DMS79 treated with DMSO at 0.1 percent for 48 hours (cell line): ENCODE measurements at regions not wholly inside any gene's neighbourhood (a gene's known extent, or its start where the extent isn't known, plus 50 kb on each side); places are given as distances from the start of the nearest gene placed in this dataset.
A peak's percentile ranks its signal among the peaks of the same experiment; 100 is the strongest.

Source experiments
- DNase-seq: peaks from one replicate; lab custom pipeline; 2025; lab: John Stamatoyannopoulos, UW

GRCh38 chr2:164090533-164090932 is 354.7 kb upstream of the FIGN start:
- DNase-seq: no peak

DNA sequence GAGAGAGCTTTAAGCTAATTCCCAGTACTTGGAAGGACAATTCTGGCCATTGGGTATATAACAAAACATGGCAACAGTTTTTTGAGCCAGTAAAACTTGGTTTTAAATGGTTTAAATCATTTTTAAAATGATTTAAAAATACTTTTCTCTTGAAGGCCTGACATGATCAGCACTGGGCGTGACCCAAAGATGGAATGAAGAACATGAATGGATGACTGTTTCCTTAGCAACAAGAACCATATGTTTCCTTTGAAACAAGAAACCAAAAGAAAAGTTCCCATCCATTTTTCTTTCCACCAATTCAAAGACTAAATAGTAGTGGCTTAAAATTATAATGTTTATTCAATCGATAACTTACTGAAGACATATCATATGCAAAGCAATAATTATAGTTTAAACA is 348.3 kb upstream of the FIGN start:
- DNase-seq: no peak

DNA sequence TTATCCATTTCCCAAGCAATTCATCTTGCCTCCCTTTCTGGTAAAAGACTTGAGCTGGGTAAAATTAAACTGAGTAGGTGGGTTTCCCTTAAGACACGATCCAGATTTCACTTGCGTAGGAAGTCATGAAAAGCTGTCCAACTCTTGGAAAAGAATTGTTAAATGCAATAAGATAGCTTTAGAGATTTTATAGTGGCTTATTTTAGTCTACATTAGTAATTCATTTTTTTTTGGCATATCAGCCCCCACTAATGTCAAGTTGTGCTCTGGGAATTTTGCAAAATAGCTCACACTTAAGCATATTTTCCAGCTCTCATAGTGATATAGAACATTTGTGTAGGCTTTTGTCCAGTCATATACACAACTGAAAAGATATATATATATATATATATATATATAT is 344.7 kb upstream of the FIGN start:
- DNase-seq: no peak

GRCh38 chr2:164079258-164079657 is 343.4 kb upstream of the FIGN start:
- no peak for DNase-seq

DNA sequence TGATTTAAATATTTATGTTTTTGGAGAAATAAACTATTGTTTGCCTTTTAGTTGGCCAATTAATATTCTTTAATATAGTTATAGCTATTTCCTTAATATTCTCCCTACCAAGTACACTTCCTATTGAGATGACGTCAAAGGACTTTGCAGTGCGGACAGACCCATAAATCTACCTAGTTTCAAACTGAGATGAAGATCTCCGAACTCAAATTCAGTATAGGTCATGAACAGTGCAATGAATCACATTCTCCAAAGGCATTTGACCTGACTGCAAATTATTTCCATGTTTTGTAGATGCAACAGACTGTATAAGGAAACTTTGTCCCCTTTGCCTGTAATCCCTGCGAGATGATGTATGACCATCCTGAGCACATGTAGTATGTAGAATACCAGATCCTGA is 342.6 kb upstream of the FIGN start:
- no peak for DNase-seq

DNA sequence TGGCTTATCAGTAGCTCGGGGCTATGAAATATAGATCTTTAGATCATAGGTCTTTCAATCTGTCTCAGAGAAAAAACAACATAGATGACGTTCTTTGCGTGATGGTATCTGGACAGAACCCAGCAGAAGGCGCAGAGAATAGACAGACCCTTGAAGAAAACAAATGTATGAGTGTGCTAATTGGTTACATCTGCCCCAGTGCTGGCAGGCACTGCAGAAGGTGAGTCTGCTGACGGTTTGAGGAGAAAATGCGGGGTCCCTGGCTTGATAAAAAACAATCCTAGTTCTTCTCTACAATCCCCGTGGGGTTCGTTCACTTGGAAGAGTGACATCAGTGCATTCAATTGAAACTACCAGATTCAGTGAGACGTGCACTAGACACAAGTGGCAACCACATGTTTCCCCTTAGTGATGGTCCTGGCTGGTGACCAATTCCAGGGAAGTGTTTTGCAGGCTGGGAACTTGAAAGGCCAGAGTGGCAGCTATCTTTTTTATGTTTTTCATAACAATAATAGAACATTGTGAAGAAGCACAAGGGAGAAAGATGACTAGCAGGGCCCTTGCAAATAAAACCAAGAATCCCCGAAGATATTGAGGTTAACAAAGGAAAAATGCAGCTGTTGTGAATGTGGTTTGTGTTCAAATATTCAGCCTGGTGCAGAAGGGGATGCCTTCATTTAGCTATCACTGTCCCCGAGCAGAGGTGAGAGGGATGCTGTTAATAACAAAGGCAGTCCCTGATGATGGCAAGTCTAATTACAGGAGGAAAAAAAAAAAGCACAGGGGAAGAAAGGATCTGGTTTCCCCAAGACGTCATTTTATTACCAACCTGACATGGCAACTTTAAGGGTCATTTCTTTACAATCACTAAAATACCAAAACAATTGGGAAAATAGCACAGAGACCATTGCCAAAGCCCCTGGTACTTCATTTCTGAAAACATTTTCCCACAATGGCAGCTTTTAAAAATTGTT is 337.6 kb upstream of the FIGN start:
- DNase-seq: no peak

GRCh38 chr2:164069540-164069939 is 333.7 kb upstream of the FIGN start:
- peak; percentile 3 for DNase-seq

DNA sequence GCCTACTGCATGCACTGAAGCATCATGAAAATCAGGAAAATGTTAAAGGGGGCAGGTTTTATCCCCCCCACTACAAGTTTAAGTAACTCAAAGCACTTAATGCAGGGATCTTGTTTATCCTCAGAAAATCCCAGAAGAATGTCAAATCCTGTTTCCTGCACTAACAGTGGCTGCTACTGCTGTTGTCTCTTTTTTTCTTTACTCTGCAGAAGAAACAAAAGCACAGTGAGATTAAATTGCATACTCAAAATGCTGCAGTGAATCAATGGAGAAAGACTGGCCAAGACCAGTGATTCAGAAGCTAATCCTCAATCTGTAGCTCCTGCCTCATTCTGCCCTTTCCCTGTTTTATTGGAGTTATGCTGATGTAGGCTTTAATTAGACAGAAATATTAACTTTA is 332.3 kb upstream of the FIGN start:
- no peak for DNase-seq

GRCh38 chr2:164066095-164066494 is 330.3 kb upstream of the FIGN start:
- peak; percentile 39 for DNase-seq

- DNase-seq: no peak
Measured at GRCh38 chr2:164065038-164065437, 329.2 kb upstream of the FIGN start.

- DNase-seq: no peak
Measured at GRCh38 chr2:164061129-164061746, 325.4 kb upstream of the FIGN start.

GRCh38 chr2:164060031-164060430 is 324.2 kb upstream of the FIGN start:
- no peak for DNase-seq

- no peak for DNase-seq
Measured at GRCh38 chr2:164055623-164056022, 319.8 kb upstream of the FIGN start.

- no peak for DNase-seq
Measured at GRCh38 chr2:164054651-164055050, 318.8 kb upstream of the FIGN start.

- DNase-seq: no peak
Measured at GRCh38 chr2:164053021-164053420, 317.2 kb upstream of the FIGN start.

DNA sequence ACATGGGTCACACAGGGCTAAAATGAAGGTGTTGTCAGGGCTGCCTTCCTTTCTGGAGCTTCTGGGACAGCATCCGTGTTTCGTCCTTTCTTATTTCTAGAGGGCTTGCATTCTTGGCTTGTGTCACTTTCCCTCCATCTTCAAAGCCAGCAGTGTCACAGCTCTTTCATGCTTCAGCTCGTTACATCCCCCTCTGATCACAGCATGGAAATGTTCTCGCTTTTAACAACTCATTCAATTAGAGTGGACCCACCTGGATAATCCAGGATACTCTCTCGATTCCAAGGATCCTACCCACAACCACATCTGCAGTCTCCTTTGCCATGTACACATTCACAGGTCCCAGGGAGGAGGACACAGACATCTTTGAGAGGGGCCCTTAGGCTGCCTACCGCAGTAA is 316.2 kb upstream of the FIGN start:
- DNase-seq: no peak

DNA sequence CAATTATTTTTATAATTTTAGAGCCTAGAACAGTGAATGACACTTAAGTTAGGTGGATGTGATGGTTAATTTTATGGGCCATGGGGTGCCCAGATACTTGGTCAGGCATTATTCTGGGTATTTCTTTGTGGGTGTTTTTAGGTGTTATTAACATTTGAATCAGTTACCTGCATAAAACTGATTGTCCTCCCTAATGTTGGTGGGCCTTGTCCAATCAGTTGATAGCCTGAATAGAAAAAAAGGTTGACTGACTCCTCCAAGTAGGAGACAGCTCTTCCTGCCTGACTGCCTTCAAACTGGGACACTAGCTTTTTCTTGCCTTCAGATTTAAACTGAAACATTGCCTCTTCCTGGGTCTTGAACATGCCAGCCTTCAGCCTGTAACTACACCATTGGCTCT is 312.9 kb upstream of the FIGN start:
- DNase-seq: no peak

DNA sequence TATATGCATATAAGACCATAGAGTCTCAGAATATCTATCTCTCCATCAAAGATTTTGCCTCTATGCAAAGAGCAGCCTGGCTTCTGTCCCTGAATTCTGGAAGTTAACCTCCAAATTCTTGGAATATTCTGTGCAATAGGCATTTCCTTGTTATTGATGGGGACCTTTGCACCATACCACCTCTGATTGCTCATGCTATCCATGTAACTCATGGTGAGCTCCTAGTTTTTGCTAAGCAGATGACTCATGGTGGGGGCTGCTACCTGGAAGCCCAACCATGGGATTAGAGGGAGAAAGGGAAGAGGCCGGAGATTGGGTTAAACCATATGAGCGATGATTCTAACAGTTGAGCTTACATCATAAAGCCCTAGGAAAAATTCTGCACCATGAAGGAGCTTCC is 310.2 kb upstream of the FIGN start:
- no peak for DNase-seq

DNA sequence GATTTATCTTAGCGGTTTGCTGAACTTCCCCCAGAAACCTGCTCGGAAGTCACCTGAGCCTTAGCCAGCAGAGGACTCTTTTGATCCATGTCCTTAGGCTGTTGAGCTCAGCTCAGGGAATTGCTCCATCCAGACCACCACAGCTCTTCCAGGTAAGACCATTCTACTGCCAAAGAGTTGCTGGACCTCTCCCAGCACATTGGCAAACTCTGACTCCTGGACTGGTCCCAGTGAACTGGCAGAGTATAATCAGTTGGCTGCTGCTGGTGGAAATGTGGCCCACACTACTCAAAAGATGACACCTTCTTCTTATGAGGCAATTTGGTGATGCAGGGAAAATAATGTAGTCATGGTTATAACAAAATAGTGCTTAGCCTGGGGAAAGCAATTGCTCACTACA is 308.8 kb upstream of the FIGN start:
- no peak for DNase-seq

DNA sequence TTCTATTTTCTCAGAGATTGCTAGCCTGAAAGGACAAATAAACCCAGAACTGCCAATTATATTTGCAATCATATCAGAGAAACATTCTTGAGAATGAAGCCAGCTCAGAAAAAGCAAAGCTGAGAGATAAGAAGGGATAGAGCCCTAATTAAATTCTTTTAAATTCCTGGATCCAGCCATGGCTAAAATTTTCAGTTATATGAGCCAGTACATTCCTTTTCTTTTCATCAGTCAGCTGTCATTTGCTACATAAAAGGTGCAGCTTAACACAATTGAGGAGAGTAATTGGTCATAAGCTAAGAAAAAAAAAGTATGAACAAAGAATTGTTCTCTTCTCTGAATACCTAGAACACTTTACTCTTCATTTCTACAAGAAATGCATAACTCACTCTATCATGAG is 303.5 kb upstream of the FIGN start:
- DNase-seq: no peak

GRCh38 chr2:164032995-164033394 is 297.2 kb upstream of the FIGN start:
- DNase-seq: no peak

- DNase-seq: no peak
Measured at GRCh38 chr2:164030623-164031022, 294.8 kb upstream of the FIGN start.

DNA sequence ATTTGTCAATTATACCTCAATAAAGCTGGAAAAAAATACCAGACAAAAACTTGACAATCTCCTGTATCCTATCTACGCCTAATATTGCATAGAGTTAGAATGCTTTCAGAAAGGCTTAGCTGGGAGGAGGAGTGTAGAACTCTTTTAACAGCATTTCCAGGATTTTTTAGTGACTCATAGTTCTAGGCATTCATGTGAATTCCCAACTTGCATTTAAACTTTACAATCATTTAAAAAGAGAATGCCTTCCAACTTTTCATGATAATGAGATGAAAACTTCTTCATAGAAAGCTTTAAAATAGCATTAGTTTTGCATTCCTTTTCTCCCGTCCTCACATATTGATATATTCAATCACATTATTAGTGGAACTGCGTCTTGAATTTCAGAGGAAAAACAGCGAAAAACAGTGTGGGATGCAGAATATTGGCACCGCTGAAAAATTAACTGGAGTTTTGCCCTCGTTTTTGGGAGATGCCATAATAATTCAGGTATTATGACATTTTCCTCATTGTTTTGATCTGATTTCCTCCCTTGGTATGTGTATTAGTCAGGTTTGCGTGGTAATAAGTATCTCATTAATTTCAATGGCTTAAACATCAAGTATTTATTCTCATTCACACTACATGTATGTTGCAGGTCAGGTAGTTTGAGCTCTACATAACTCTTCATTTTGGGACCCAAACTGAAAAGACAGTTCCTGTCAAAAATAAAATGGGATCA is 293.2 kb upstream of the FIGN start:
- no peak for DNase-seq
